CD4-positive, alpha-beta T cell treated with Interleukin-4 for 1 hour (primary cell): ENCODE measurements at regions not wholly inside any gene's neighbourhood (a gene's known extent, or its start where the extent isn't known, plus 50 kb on each side); places are given as distances from the start of the nearest gene placed in this dataset.

Experiments
- DNase-seq, 2 donors: peaks; one replicate each; pipeline ENCODE4 v3.0.0-alpha.2; 2020 to 2022

DNA sequence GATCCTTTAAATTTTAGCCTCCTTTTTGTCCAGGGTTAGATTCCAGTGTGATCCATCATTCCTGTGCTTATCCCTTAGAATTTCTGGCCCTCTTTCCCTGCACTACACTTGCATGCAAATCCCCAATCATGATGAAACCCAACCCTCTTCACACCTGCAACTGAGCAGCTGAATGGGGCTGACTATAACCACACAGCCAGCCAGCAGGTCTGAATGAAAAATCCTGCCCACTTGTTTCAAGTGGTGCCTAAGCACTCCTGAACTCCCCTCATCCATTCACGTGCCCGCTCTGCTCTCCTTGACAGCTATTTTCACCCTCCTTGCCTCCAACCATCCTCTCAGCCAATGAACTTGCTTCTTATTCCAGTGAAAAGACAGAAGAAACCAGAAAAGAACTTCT lies 80.5 kb upstream of the AFF3 start:
- DNase-seq, result no peak

DNA sequence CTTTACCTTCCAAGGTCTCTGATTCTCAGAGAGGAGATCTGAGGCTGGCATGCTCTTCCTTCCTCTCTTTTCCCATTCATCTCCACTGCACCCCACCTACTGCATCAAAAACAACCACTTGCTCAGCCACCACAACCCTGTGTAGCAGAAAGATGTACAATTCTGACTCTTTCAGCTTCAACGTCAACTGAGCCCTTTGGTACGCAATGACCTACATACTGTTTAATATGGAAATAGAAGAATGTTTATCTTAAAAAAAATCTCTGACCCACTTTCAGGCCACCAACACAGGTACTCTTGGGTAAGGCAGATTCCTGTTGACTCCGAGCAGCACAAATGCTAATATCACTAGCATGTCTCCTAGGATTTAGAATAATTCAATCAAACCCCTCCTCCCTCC lies 76.2 kb upstream of the AFF3 start:
- DNase-seq, result peak in 1 of 2 donors; percentile 21

DNA sequence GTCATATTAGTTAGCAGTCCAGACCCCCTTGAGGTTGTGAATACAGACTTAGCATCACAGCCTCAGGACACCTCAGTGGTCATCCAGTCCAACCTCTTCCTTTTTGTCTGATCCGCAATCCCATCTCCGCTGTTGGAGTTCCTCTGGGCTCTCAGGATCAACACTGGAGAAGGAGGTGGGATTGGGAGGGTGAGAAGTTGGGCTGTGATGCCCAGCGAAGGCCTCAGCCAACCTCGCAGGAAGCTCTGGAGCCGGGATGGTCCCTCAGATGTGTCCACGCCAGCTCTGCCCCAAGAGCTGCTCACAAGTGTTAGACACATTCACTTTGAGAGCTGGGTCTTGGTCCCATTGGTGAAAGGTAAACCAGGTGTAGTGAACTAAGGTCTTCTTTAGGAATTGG lies 74.9 kb upstream of the AFF3 start:
- DNase-seq, result no peak

DNA sequence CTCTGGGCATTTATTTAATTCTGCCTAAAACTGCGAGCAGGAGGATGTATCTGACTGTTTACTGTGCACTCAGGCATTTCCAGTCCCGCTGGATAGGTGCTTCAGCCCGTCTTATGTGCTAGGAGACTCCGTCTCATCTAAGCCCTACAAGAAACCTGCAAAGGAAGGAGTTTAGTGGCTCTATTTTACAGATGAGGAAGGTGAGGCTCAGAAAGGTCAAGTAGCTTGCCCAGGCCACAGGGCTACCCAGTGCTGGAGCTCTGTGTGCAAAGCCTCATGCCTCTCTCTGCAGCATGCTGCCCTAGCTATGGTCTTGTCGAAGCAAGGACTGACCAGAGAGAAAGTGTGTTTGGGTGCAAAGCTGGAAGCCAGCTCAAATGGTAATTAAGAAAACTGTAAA lies 73.6 kb upstream of the AFF3 start:
- no peak for DNase-seq

DNA sequence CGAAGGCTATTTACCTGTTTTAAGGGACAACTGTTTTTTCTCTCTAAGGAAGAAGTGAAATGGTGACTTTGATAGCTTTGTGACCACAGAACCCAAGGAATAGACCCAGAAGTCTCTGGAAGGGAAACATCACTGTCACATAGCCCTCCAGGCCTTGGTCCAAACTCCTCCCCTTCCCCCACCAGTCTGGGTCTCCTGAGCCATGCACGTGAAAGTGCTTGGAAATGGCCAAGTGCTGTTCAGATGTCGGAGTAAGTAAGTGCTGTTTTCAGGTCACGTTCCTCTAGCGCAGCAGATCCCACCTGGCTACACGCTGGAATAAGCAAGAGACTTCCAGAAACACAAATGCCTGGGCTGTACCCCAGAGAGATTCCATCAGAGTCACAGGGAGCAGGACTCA lies 73.0 kb upstream of the AFF3 start:
- DNase-seq, result no peak

DNA sequence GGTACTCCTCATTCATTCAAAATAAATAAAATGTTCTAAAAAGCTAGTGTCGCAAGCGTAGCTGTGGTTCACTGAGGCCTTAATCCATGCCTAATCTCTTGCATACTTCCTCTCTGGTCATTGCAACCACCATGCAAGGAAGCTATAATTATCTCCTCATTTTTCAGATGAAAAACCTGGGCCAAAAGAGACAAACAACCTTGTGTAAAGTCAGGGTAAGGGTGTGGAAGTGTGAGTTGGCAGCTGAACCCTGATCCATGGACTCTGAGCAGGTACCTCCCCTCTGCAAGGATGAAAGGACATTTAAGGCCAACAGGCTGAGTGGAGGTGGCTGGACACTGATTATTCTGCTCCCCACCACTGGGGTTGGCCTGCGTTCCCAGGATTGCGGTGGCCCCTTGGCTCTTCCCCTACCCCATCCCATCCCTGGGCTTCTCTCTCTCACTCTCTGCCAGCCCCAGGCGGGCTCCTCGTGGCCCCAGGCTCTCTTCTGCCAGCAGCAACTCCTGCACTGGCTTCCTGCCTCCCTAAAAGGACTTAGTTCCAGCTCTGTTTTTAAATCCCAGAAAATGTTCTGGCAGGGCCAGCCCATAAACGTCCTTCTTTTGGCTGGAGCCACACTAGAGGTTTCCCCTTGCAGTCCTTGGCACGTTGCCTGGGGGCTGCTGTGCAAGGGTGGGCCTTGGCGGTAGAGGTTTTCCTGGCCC lies 72.0 kb upstream of the AFF3 start:
- no peak for DNase-seq

DNA sequence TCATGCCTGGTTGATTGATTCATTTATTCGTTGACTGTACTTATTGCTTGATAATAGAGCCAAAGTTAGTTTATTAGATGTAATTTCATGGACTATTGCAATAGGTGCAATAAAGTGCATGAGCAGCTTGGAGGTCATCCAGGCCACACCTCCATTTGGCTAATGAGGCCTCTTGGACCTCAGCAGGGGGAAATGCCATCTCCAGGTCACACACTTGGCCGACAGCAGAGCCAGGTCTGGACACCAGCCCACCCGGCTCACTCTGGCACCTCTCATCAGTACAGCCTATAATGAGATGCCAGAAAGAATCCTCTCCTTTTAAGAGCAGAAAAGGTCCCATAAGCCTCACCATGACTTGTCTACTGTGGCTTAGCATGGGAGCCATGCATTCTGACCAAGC lies 71.2 kb upstream of the AFF3 start:
- no peak for DNase-seq

DNA sequence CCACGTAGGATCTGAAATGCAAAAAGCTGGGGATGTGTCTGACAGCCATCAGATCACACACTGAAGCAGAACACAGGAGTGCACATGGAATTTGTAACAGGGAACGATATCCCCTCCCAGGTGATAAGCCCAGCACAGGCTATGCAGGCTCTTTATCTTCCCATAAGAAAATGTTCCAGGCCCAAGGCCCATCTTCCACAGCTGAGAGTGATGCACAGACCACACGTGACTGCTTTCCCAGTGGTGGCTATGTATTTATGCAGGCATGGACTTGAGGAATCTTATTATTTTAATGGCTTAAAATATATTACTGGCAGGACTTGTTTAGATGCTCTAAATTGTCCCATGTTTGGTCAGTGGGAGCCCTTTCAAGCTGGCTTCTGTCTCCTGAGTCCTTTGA lies 70.5 kb upstream of the AFF3 start:
- no peak for DNase-seq

DNA sequence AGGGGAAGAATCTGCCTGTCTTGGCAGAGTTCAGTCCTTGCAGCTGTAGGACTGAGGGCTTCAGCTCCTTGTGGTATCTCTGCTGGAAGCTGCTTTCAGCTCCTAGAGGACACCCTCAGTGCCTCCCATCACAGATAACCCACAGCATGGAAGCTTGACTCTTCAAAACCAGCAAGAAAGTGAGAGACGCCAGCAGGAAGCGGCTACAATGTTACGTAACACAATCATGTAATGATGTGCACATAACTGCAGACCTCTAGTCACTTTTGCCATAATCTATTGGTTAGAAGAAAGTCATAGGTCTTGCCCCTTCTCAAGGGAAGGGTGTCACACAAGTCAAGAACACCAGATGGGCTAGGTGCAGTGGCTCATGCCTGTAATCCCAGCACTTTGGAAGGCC lies 69.1 kb upstream of the AFF3 start:
- DNase-seq, result no peak

DNA sequence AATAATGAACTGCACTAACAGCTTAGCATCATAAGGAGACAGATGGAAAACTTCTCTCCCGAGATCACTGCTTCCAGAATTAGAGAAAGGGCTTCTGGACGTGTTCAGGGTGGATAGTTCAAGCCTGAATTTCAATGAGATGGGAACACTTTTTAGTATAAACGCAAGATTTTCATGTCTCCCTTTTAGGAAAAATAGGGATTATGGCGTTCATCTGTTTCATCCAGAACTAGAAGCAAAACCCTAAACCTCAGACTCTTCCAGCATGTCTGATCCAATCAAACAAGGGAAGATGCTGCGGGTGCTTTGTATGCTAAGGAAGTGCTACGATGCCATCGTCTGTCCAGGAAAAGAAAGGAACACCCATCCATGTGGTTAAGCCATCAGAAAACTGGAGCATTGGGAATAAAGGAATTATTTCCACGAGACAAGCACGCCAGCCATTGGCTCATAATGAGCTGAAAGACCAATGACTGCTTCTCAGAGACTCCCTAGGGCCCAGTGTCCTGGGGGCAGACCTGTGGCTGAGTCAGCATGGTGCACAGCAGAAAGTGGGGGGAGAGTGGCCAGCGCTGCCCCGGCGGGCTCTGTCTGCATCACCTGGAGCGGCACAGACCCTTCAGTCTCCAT lies 65.9 kb upstream of the AFF3 start:
- DNase-seq, result no peak

DNA sequence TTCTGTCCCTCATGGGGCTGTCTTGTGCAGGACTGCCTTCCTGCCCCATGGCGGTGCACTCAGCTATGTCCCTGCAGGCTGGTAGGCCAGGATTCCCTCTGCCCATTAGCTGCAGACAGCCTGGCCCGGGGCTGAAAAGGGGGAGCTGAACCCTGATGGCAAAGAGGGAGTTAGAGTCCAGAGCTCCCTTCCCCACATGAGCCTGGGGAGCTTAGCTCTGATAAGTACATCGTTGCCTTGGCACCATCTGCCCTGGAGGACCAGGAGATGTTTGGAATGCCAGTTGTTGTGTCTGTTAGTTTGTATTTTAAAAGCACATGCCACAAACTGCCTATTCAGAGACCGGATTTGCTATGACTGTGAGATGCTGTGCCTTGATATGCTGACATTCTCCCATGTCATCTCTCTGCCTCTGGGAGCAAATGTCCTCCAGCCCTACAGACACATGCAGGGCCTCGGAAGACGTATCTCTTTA lies 65.1 kb upstream of the AFF3 start:
- DNase-seq, result no peak

DNA sequence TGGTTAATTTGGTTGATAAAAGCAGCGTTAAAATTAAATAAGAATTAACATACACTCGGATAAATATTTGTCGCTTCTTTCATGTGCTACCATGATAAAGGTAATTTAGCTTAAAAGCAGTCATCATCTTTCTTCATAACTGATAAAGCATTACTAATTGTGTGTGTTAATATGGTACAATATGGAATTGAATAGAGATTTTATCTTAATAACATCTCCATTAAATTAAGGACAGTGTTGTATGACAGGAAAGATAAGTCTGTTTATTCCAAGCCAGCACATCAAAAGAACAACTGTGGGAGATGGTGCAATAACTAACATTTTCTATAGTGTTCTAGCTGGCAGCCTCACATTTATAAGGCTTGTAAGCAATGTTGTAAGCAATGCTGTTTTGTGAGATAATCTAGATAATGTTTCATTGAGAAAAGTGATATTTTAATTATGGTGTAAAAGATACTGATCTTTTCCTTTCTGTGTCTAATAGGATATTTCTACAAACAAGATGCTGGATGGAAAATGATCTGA lies 64.4 kb upstream of the AFF3 start:
- no peak for DNase-seq

DNA sequence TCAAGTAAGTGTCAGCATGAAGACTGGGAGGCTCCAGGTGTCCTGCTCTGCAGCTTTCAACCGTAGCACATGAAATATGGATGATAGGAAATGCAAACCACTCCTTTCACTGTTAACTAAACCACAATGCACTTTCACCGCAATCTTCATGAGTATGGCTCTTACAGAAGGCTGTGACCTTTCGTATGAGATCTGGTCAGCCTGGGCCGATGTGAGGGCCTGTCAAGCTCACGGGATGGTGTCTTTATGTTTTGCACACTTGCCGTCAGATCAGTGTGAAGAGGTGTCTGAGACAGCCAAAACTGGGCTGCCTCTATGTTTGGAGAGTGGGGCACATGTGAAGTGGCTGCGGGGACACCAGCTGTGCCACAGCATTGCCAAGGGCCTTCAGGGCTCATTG lies 62.8 kb upstream of the AFF3 start:
- DNase-seq, result no peak

DNA sequence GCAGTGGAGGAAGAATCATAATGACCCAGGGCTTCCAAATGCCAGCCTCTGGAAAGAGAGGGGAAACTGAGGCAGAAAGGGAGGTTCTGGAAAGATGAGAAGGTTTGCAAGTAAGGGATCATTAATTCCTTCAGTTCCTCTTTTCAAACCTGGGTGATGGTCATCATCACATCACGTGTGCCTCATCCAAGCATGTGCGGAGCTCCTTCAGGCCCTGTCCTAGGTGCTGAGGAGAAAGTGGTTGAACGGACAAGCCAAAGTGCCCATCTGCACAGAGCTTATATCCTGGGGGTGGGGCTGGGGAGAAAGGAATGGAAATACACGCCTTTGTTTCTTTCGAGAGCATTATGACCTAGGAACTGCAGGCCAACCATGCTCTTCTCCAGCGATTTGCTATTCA lies 60.2 kb upstream of the AFF3 start:
- no peak for DNase-seq

DNA sequence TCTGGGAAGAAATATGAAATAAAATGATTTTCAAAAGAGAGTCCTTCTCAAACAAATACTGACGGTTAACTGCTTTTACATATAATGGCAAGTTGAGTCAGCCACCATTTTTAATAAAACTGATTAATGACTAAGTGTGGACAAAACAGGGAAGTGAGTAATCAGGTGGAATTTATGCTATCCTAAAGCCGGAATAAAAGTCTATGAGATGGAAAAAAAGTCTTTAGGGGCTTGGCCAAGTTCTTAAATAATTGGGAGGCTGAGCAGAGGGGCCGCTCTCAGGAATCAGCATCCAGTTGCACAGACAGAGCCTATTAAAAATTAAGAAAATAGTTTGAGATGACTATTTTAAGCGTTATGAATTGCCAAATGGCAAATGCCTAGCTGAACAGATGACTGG lies 58.6 kb upstream of the AFF3 start:
- no peak for DNase-seq

DNA sequence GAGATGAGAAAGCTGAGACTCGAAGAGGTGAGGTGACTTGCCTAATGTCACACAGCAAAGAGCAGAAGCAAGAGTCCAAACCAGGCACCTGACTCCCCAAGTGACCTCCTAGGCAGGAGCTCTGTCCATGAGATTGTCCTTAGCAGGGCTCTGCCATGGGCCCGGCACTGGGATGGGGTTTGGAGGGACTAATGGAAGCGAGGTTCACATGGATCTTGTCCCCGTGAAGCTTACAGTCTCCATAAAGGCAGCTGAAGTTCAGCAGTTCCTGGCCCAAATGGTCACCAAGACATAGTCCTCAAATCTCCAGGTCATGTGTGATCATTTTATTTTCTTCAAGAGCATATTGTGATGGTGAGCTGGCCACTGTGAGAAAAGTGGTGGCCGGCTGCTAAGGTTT lies 57.0 kb upstream of the AFF3 start:
- DNase-seq, result no peak

DNA sequence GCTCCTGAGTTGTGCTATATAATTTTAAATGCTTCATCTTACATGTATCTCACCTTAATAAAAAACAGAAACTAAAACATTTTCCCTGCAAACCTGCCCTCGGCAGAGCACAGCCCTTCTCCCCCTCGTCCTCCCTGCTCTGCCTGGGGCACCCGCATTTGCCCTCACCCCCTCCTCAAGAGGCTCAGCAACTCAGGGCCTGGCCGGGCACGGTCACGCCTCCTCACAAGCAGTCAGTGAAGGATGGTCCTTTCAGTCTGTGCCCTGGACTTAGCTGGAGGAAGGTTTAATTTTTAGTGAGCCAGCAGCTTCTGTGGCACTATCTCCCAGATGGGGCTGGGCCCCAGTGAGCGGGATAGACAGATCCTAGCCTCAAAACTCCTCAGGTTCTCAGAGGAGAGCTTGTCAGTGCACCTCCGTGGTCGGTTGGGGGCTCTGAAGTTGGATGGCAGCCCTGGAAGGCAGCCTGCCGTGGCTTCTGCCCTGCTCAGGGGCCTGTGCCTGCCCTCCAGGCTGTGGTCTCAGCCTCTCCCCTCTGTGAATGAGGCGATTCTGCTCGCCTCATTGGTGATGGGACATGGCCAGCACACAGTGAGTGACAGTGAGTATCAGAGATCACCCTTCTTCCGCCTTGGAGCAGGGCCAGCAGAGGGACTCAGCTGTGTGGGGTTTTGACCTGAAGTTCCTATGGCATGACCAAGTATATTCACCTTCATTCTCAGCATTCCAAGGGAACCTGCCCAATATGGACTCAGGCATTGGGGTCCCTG lies 56.3 kb upstream of the AFF3 start:
- DNase-seq, result no peak

DNA sequence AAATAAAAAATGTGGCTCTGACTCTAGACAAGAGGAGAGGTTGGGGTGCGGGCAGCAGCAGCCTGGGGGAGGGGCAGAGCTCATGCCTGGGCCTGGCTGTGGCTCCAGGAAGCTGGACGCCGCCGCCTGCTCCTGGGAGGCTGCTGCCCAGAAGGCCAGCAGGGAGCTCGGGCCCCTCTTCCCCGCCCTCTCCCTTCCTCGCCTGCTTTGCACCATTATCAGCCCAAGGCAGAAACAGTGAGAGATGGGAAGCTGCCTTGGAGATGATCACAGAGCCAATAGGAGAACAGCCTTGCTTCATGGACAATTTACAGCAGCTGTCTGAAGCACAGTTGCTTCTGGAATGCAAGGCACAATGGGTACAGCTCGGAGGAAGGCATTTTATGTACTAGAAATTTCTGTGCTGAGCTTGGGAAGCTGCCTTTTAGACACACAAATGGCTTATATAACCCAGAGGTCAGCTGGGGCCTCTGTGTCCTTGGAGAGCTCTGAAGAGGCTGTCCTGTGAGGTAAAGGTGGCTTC lies 55.3 kb upstream of the AFF3 start:
- no peak for DNase-seq

DNA sequence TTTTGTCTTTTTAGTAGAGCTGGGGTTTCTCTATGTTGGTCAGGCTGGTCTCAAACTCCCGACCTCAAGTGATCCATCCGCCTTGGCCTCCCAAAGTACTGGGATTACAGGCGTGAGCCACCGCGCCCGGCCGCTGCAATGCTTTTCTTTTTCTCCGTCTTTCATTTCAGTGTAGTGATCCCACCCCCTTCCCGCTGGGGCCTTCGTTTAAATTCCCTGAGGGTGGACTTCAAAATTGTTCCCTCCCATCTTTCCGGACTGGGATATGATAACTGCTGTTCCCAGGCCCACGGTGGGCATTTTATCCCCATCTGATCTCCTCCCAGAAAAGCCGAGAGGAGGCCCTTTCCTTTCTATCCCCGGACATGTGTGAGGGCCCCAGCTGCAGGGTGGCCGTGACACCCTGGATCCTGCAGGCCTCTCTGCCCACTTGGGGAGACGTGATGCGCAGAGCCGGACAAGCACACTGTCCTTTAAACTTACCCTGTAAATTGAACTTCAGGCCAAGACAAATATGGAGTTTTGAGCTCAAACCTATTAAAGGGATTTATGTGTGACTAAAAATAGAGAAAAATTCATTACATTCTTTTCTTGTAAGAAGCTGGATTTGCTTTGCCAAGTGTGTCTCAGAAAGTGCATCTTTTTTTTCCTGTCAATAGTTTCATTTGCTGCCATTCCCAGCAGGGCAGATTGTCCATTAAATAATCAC lies 54.5 kb upstream of the AFF3 start:
- DNase-seq, result no peak

DNA sequence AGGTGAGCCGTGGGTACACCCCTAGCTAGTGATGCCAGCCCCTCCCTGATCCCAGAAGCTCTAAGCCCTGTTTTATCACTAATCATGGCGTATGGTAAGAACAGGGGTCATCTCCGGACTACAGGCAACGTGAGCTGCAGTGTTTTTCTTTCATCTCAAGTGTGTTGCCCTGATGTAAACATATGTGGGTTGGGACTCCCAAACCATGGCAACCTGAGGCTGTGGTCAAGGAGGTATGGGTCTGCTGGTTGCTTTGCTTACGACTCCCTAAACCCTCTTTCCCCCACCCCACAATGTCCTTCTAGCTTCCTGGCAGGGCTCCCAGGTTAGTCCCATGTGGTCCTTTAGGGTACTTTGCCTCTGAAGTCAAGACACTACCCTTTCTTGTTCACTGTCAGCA lies 53.6 kb upstream of the AFF3 start:
- DNase-seq, result no peak

DNA sequence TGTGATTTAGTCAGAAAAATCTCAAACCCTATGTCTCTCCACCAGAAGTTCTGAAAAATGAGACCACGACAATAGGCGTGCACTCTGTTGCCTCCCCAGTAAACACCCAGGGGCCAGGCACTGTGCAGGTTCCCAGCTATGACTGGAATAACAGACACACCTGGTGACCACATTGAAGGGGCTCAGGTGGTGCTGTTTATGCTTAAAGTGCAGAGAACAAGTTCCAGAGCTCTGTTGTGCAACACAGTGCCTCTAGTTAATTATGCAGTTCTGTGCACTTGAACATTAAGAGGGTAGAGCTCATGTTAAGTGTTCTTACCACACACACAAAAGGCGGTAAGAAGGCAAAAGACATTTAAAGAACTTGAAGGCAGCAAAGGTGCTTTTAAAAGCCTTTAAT lies 52.6 kb upstream of the AFF3 start:
- no peak for DNase-seq

DNA sequence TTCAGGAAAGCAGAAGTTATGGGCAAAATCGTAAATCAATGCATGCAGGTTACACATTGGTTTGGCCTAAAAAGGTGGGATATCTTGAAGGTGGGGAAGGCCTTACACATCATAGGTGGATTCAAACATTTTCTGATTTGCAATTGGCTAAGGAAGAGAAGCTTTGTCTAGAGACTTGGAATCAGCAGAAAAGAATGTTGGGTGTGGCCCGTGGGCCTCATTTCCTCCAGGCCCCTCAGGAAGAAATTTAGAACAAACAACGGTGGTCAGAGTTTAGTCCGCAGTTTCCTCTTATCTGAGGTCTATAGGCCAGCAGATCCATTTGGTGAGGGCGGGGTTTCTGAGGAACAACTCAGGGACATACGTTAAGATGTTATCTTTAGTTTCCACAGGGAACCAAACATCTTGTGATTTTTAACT lies 50.9 kb upstream of the AFF3 start:
- no peak for DNase-seq

DNA sequence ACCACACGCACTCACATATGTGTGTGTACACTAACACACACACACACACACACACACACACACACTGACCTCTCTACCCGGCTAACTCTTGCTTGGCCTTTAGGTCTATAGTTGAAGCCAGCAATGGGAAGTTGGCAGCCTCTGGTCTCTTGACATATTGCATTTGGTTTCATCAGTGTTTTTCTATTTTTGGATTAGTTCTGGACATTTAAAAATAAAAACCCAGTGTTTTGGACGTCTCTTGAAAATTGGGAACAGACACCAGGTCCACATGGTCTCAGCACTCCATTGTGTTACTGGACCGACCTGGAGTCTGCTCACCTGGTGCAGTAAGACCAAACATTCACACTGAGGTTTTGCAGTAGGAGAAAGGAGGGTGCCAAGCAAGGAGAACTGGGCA lies 50.4 kb upstream of the AFF3 start:
- no peak for DNase-seq
